ENCODE measurements at regions not wholly inside any gene's neighbourhood (a gene's known extent, or its start where the extent isn't known, plus 50 kb on each side); places are given as distances from the start of the nearest gene placed in this dataset.

GRCh38 chr12:84308211-84308610 lies 604.4 kb downstream of the SLC6A15 start:
- Histone ChIP-seq H3K27ac (no peak overlapping the region), H3K36me3 (no peaks in the 10 kb centered on the region), H3K4me3 (no peak overlapping the region), H3K4me1 (no peaks in the 10 kb centered on the region), H3K9me3 (no peaks in the 10 kb centered on the region), H3K27me3 (no peaks in the 10 kb centered on the region)
- TF ChIP-seq POLR2A (IDR thresholded peaks at IDR 0.05) (no peak), POLR2AphosphoS5 (IDR thresholded peaks at IDR 0.05) (no peak), EP300 (IDR thresholded peaks at IDR 0.05) (no peak)
- TF ChIP-seq, protein P1, sequence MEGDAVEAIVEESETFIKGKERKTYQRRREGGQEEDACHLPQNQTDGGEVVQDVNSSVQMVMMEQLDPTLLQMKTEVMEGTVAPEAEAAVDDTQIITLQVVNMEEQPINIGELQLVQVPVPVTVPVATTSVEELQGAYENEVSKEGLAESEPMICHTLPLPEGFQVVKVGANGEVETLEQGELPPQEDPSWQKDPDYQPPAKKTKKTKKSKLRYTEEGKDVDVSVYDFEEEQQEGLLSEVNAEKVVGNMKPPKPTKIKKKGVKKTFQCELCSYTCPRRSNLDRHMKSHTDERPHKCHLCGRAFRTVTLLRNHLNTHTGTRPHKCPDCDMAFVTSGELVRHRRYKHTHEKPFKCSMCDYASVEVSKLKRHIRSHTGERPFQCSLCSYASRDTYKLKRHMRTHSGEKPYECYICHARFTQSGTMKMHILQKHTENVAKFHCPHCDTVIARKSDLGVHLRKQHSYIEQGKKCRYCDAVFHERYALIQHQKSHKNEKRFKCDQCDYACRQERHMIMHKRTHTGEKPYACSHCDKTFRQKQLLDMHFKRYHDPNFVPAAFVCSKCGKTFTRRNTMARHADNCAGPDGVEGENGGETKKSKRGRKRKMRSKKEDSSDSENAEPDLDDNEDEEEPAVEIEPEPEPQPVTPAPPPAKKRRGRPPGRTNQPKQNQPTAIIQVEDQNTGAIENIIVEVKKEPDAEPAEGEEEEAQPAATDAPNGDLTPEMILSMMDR (IDR thresholded peaks at IDR 0.05), result no peak
- WGBS, result 56% methylated on average over 1 of the region's 1 CpG
- no peak for DNase-seq (ENCODE audit: low spot score in 2 of 2)

DNA sequence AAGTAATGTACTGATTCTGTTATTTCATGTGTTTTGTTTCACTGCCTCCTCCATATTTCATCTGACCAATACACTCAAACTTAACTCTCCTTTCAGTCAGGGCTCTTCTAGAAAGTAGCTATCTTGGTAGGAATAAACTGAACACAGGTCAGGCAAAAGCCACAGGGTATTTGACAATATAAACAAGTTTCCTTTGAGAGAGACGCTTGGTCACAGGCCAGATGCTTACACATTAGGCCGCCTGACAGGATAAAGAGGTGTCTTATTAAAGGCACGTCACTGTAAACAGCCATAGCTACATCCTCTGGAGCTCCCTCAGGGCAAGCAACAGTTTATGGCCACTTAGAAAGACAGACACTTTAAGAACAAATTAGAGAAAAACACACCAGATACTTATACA lies 607.5 kb downstream of the SLC6A15 start:
- H3K9me3 ChIP-seq, result no peaks in the 10 kb centered on the region
- DNase-seq (ENCODE audit: low spot score in 2 of 2), result no peak
- no peaks in the 10 kb centered on the region for H3K36me3 ChIP-seq
- no peak overlapping the region for H3K27ac ChIP-seq
- no peaks in the 10 kb centered on the region for H3K4me1 ChIP-seq
- 68% methylated on average over 3 of the region's 3 CpGs for WGBS
- H3K27me3 ChIP-seq, result no peaks in the 10 kb centered on the region
- TF ChIP-seq, protein P1 (IDR thresholded peaks at IDR 0.05), result no peak
- no peak for TF ChIP-seq POLR2A (IDR thresholded peaks at IDR 0.05)
- TF ChIP-seq EP300 (IDR thresholded peaks at IDR 0.05), result no peak
- no peak for TF ChIP-seq POLR2AphosphoS5 (IDR thresholded peaks at IDR 0.05)
- H3K4me3 ChIP-seq, result no peak overlapping the region

GRCh38 chr12:84294246-84294645 lies 618.4 kb downstream of the SLC6A15 start:
- Histone ChIP-seq H3K27ac (no peak overlapping the region), H3K36me3 (no peaks in the 10 kb centered on the region), H3K4me3 (no peak overlapping the region), H3K4me1 (no peaks in the 10 kb centered on the region), H3K9me3 (no peaks in the 10 kb centered on the region), H3K27me3 (no peaks in the 10 kb centered on the region)
- WGBS, result 47% methylated on average over 2 of the region's 2 CpGs
- no peak for DNase-seq (ENCODE audit: low spot score in 2 of 2)
- TF ChIP-seq POLR2A (IDR thresholded peaks at IDR 0.05) (no peak), EP300 (IDR thresholded peaks at IDR 0.05) (no peak), POLR2AphosphoS5 (IDR thresholded peaks at IDR 0.05) (no peak)
- TF ChIP-seq, protein P1 (IDR thresholded peaks at IDR 0.05), result no peak

- Histone ChIP-seq H3K27me3 (no peaks in the 10 kb centered on the region), H3K4me1 (no peaks in the 10 kb centered on the region), H3K27ac (no peak overlapping the region), H3K9me3 (no peaks in the 10 kb centered on the region), H3K4me3 (no peak overlapping the region), H3K36me3 (no peaks in the 10 kb centered on the region)
- no peak for DNase-seq (ENCODE audit: low spot score in 2 of 2)
- TF ChIP-seq POLR2A (IDR thresholded peaks at IDR 0.05) (no peak), EP300 (IDR thresholded peaks at IDR 0.05) (no peak), POLR2AphosphoS5 (IDR thresholded peaks at IDR 0.05) (no peak)
- TF ChIP-seq, protein P1 (IDR thresholded peaks at IDR 0.05), result no peak
Measured at GRCh38 chr12:84290168-84290567, 622.4 kb downstream of the SLC6A15 start.

DNA sequence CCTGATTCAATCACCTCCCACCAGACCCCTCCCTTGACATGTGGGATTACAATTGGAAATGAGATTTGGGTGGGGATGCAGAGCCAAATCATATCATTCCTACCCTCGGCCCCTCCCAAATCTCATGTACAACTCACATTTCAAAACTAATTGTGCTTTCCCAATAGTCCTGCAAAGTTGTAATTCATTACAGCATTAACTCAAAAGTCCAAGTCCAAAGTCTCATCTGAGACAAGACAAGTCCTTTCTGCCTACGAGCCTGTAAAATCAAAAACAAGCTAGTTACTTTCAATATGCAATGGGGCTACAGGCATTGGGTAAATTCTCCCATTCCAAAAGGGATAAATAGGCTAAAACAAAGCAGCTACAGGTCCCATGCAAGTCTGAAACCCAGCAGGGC lies 634.6 kb downstream of the SLC6A15 start:
- H3K9me3 ChIP-seq, result no peaks in the 10 kb centered on the region

More for the DNA sequence above, 634.6 kb downstream of the SLC6A15 start:
- no peaks in the 10 kb centered on the region for H3K4me1 ChIP-seq
- H3K4me3 ChIP-seq, result no peak overlapping the region
- TF ChIP-seq EP300 (IDR thresholded peaks at IDR 0.05) (no peak), POLR2AphosphoS5 (IDR thresholded peaks at IDR 0.05) (no peak), POLR2A (IDR thresholded peaks at IDR 0.05) (no peak)
- TF ChIP-seq, protein P1 (IDR thresholded peaks at IDR 0.05), result no peak
- no peaks in the 10 kb centered on the region for H3K27me3 ChIP-seq
- DNase-seq (ENCODE audit: low spot score in 2 of 2), result no peak
- WGBS, result 86% methylated on average over 2 of the region's 2 CpGs
- no peaks in the 10 kb centered on the region for H3K36me3 ChIP-seq
- no peak overlapping the region for H3K27ac ChIP-seq
